H9 (cell line): ENCODE measurements at regions not wholly inside any gene's neighbourhood (a gene's known extent, or its start where the extent isn't known, plus 50 kb on each side); places are given as distances from the start of the nearest gene placed in this dataset.
"Not testable (repeated sequence)": the region's sequence is repeated elsewhere in the genome, so short reads cannot be mapped to it uniquely, and the experiment has no call there.

Experiments
- DNase-seq: peaks from one replicate; pipeline ENCODE4 v3.0.0-alpha.2; 2017
- H2AFZ ChIP-seq: one replicate; pipeline ENCODE4 v1.6.1; 2013; ENCODE audit warnings: mild to moderate bottlenecking, low read length, control low read depth, moderate library complexity
- H2AK5ac ChIP-seq: 2 replicates; pipeline ENCODE4 v1.6.1; 2013; ENCODE audit warnings: low read length, control low read depth, mixed read lengths; ENCODE audit not compliant: insufficient read length
- H2BK120ac ChIP-seq: one replicate; pipeline ENCODE4 v1.6.1; 2013; ENCODE audit warnings: low read depth, mild to moderate bottlenecking, low read length, control low read depth, inconsistent platforms; ENCODE audit not compliant: poor library complexity, severe bottlenecking
- H2BK12ac ChIP-seq: 2 replicates; pipeline ENCODE4 v1.6.1; 2013; ENCODE audit warnings: low read length, control low read depth, mixed read lengths, low read depth; ENCODE audit not compliant: insufficient read length
- H2BK15ac ChIP-seq: 2 replicates; pipeline ENCODE4 v1.6.1; 2013; ENCODE audit warnings: low read depth, low read length, control low read depth
- H2BK20ac ChIP-seq: one replicate; pipeline ENCODE4 v1.6.1; 2013; ENCODE audit warnings: low read depth, mild to moderate bottlenecking, low read length, control low read depth, inconsistent platforms; ENCODE audit not compliant: poor library complexity, severe bottlenecking
- H2BK5ac ChIP-seq: 2 replicates; pipeline ENCODE4 v1.6.1; 2013; ENCODE audit warnings: low read length, control low read depth, mixed read lengths; ENCODE audit not compliant: insufficient read length
- H3K14ac ChIP-seq: 2 replicates; pipeline ENCODE4 v1.6.1; 2013; ENCODE audit warnings: low read length, control low read depth; ENCODE audit not compliant: insufficient read depth
- H3K18ac ChIP-seq: 2 replicates; pipeline ENCODE4 v1.6.1; 2013; ENCODE audit warnings: low read depth, mild to moderate bottlenecking, mixed read lengths, low read length, control low read depth; ENCODE audit not compliant: insufficient read length
- H3K23ac ChIP-seq: 2 replicates; pipeline ENCODE4 v1.6.1; 2013; ENCODE audit warnings: low read length, control low read depth, mixed read lengths, low read depth; ENCODE audit not compliant: insufficient read length
- H3K23me2 ChIP-seq: 2 replicates; pipeline ENCODE4 v1.6.1; 2013; ENCODE audit warnings: low read depth, mild to moderate bottlenecking, mixed read lengths, low read length, control low read depth; ENCODE audit not compliant: insufficient read length, poor library complexity, severe bottlenecking
- H3K27ac ChIP-seq: 2 replicates; pipeline ENCODE4 v1.5.1; 2013; ENCODE audit warnings: low read length, control low read depth, mixed read lengths, low read depth; ENCODE audit not compliant: insufficient read length
- H3K27me3 ChIP-seq: 2 replicates; pipeline ENCODE4 v1.6.1; 2013; ENCODE audit warnings: low read length, control low read depth, inconsistent platforms; ENCODE audit not compliant: insufficient read depth
- H3K4ac ChIP-seq: 2 replicates; pipeline ENCODE4 v1.6.1; 2013; ENCODE audit warnings: low read depth, mild to moderate bottlenecking, control low read depth, inconsistent platforms, low read length, moderate library complexity
- H3K4me1 ChIP-seq: 2 replicates; pipeline ENCODE4 v1.6.1; 2013; ENCODE audit warnings: low read length, control low read depth, inconsistent platforms; ENCODE audit not compliant: insufficient read depth
- H3K4me2 ChIP-seq: 2 replicates; pipeline ENCODE4 v1.6.1; 2013; ENCODE audit warnings: low read length, control low read depth, mixed read lengths; ENCODE audit not compliant: insufficient read length, insufficient read depth
- H3K56ac ChIP-seq: 2 replicates; pipeline ENCODE4 v1.6.1; 2013; ENCODE audit warnings: low read depth, mild to moderate bottlenecking, mixed read lengths, low read length, control low read depth; ENCODE audit not compliant: insufficient read length
- H3K79me1 ChIP-seq: 2 replicates; pipeline ENCODE4 v1.6.1; 2013; ENCODE audit warnings: low read depth, mild to moderate bottlenecking, moderate library complexity, low read length, control low read depth, inconsistent platforms; ENCODE audit not compliant: insufficient read depth, poor library complexity, severe bottlenecking
- H3K79me2 ChIP-seq: 2 replicates; pipeline ENCODE4 v1.6.1; 2013; ENCODE audit warnings: low read length, control low read depth, inconsistent platforms; ENCODE audit not compliant: insufficient read depth
- H3K9ac ChIP-seq: 2 replicates; pipeline ENCODE4 v1.6.1; 2013; ENCODE audit warnings: low read length, control low read depth, mixed read lengths; ENCODE audit not compliant: insufficient read length; ENCODE audit errors: extremely low read depth
- H3K9me3 ChIP-seq: one replicate; pipeline ENCODE4 v1.6.1; 2013; ENCODE audit warnings: low read depth, low read length, inconsistent platforms; ENCODE audit not compliant: control insufficient read depth
- H3T11ph ChIP-seq: one replicate; pipeline ENCODE4 v1.6.1; 2013; ENCODE audit warnings: mild to moderate bottlenecking, low read length, control low read depth, inconsistent platforms
- H4K20me1 ChIP-seq: one replicate; pipeline ENCODE4 v1.6.1; 2013; ENCODE audit not compliant: control insufficient read depth, insufficient read length, insufficient read depth
- H4K5ac ChIP-seq: 2 replicates; pipeline ENCODE4 v1.6.1; 2013; ENCODE audit warnings: low read depth, mild to moderate bottlenecking, mixed read lengths, low read length, control low read depth; ENCODE audit not compliant: insufficient read length
- H4K8ac ChIP-seq: replicated peaks from 2 replicates; pipeline ENCODE4 v1.6.1; 2013; ENCODE audit warnings: low read length, control low read depth, mixed read lengths, low read depth; ENCODE audit not compliant: insufficient read length
- H4K91ac ChIP-seq: 2 replicates; pipeline ENCODE4 v1.6.1; 2013; ENCODE audit warnings: low read depth, mild to moderate bottlenecking, moderate library complexity, mixed read lengths, low read length, control low read depth; ENCODE audit not compliant: insufficient read length
- H3K27ac Mint-ChIP-seq, 3 experiments: 2 replicates in 2 of 3; 3 replicates in 1 of 3; pipeline ENCODE4 v1.8.0; 2020 to 2021; ENCODE audit warnings: mixed read lengths in 3 of 3, mild to moderate bottlenecking in 1 of 3, moderate library complexity in 1 of 3
- H3K27me3 Mint-ChIP-seq: 2 replicates; pipeline ENCODE4 v1.8.0; 2021; ENCODE audit warnings: low read depth, mild to moderate bottlenecking, moderate library complexity, mixed read lengths
- H3K36me3 Mint-ChIP-seq, 3 experiments: 2 replicates in 2 of 3; 3 replicates in 1 of 3; pipeline ENCODE4 v1.8.0; 2020 to 2021; ENCODE audit warnings: low read depth in 3 of 3, mixed read lengths in 3 of 3; ENCODE audit not compliant: insufficient read depth in 1 of 3
- H3K4me1 Mint-ChIP-seq, 2 experiments: 2 replicates each; pipeline ENCODE4 v1.8.0; 2020; ENCODE audit warnings: mixed read lengths in 2 of 2
- H3K4me3 Mint-ChIP-seq, 2 experiments: 2 replicates in 1 of 2; 3 replicates in 1 of 2; pipeline ENCODE4 v1.8.0; 2020 to 2021; ENCODE audit warnings: mild to moderate bottlenecking in 2 of 2, mixed read lengths in 2 of 2, moderate library complexity in 1 of 2
- H3K9me3 Mint-ChIP-seq, 2 experiments: 2 replicates in 1 of 2; 3 replicates in 1 of 2; pipeline ENCODE4 v1.8.0; 2020; ENCODE audit warnings: mild to moderate bottlenecking in 2 of 2, mixed read lengths in 2 of 2, moderate library complexity in 1 of 2
- WGBS: extraction: QIAGEN DNeasy Blood & Tissue Kit; methylation state at CpG from one replicate; pipeline ENCODE4 v1.1.7; 2013; ENCODE audit warnings: missing lambda C conversion rate, low lambda C conversion rate, mixed read lengths; ENCODE audit not compliant: insufficient read length; ENCODE audit errors: extremely low coverage; 5-methylcytosine and 5-hydroxymethylcytosine counted together

DNA sequence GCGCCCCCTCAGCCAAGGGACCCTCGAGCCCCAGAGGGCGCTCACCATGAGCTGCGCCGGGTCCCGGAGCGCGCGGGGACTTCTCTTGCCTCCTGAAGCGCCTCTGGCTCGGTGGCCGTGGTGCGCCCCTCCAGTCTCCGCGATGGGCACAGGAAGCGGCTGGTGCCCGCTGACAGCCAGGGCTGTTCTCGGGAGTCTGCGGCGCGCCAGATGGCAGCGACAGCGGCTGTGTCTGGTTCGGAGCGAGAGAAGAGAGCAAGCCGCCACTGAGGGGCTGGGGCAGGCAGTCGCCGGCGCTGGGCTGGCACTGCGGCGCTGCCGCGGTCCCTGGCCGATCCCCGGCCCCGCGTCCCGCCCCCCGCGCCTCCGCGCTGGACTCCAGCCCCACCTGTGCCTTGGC is 920.2 kb downstream of the RPIA start:
- not testable (repeated sequence) for DNase-seq, H4K5ac ChIP-seq, H3K4me1 ChIP-seq, H3T11ph ChIP-seq, H2BK20ac ChIP-seq, H3K4me1 Mint-ChIP-seq, H3K4me2 ChIP-seq, H2BK12ac ChIP-seq, H3K4ac ChIP-seq, H2AFZ ChIP-seq, H3K23me2 ChIP-seq, H3K27ac Mint-ChIP-seq, H4K91ac ChIP-seq, H3K79me2 ChIP-seq, H2BK120ac ChIP-seq, H3K79me1 ChIP-seq, H3K23ac ChIP-seq, H3K27ac ChIP-seq, H3K56ac ChIP-seq, H2BK5ac ChIP-seq, H4K8ac ChIP-seq, H3K14ac ChIP-seq, H3K9ac ChIP-seq, H3K27me3 Mint-ChIP-seq, H4K20me1 ChIP-seq, H2AK5ac ChIP-seq, H2BK15ac ChIP-seq, H3K4me3 Mint-ChIP-seq, H3K18ac ChIP-seq, H3K27me3 ChIP-seq
- Mint-ChIP-seq H3K9me3 (peaks cover 37 to 46% of the 10 kb centered on the region in 2 experiments), H3K36me3 (peaks cover 13 to 20% (median 18%) of the 10 kb centered on the region in 3 experiments; a peak in 6 of 7 replicates)
- peaks cover 27% of the 10 kb centered on the region for H3K9me3 ChIP-seq
- no CpG with 5 or more reads among the region's 42 CpGs for WGBS

DNA sequence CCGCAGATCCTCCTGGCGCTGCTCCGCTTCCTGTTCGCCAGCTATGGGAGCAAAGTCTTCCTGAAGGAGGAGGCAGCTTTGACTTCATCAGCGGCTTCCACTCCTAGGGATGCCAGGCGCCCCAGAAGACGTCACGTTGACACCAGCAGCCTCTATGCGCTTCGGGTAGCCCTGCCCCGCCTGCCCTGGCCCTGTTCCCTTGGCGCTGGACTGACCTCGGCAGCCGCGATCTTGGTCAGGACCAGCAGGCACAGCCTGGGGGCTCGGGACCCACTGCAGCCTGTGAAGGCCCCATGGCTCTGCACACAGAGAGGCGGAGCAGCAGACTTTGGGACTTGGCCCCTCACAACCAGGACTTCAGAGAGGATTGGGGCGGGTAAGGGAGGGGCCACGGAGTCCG is 957.8 kb downstream of the RPIA start:
- H3K36me3 Mint-ChIP-seq, H3K23me2 ChIP-seq, DNase-seq, H2AK5ac ChIP-seq, H3K4me3 Mint-ChIP-seq, H2BK15ac ChIP-seq, H4K91ac ChIP-seq, H2BK12ac ChIP-seq, H3K27me3 ChIP-seq, H2AFZ ChIP-seq, H3K56ac ChIP-seq, H3K27me3 Mint-ChIP-seq, H3K9ac ChIP-seq, H4K8ac ChIP-seq, H3K27ac ChIP-seq, H4K5ac ChIP-seq, H3T11ph ChIP-seq, H2BK20ac ChIP-seq, H3K4me1 Mint-ChIP-seq, H3K14ac ChIP-seq, H3K4me1 ChIP-seq, H3K9me3 ChIP-seq, H2BK5ac ChIP-seq, H3K79me1 ChIP-seq, H3K27ac Mint-ChIP-seq, H3K4ac ChIP-seq, H3K23ac ChIP-seq, H4K20me1 ChIP-seq, H3K18ac ChIP-seq, H3K4me2 ChIP-seq, H2BK120ac ChIP-seq, H3K79me2 ChIP-seq: not testable (repeated sequence)
- peaks cover 27 to 30% of the 10 kb centered on the region in 2 experiments for H3K9me3 Mint-ChIP-seq
- no CpG with 5 or more reads among the region's 20 CpGs for WGBS
